Chondrocyte (in vitro differentiated cells): ENCODE measurements at regions not wholly inside any gene's neighbourhood (a gene's known extent, or its start where the extent isn't known, plus 50 kb on each side); places are given as distances from the start of the nearest gene placed in this dataset.

Experiments
- DNase-seq: peaks from one replicate; pipeline ENCODE4 v3.0.0; 2021; ENCODE audit warnings: mixed read lengths, low spot score
- H3K27ac Mint-ChIP-seq: one replicate; pipeline ENCODE4 v1.8.0; 2021; ENCODE audit warnings: mild to moderate bottlenecking, moderate library complexity, mixed read lengths; ENCODE audit not compliant: unreplicated experiment
- H3K27me3 Mint-ChIP-seq: 2 replicates; pipeline ENCODE4 v1.8.0; 2021; ENCODE audit warnings: low read depth, mixed read lengths
- H3K36me3 Mint-ChIP-seq: 2 replicates; pipeline ENCODE4 v1.8.0; 2021; ENCODE audit warnings: low read depth, mixed read lengths
- H3K4me1 Mint-ChIP-seq: 2 replicates; pipeline ENCODE4 v1.8.0; 2021; ENCODE audit warnings: low read depth, mild to moderate bottlenecking, mixed read lengths
- H3K4me3 Mint-ChIP-seq: one replicate; pipeline ENCODE4 v1.8.0; 2021; ENCODE audit warnings: mild to moderate bottlenecking, moderate library complexity, mixed read lengths; ENCODE audit not compliant: unreplicated experiment
- H3K9me3 Mint-ChIP-seq: 2 replicates; pipeline ENCODE4 v1.8.0; 2021; ENCODE audit warnings: low read depth, mixed read lengths
- TF ChIP-seq, protein P1 (sequence below): fragments of 200-600 bp; sonication (generic); IDR thresholded peaks from 2 replicates; pipeline ENCODE4 v1.5.0; 2021; ENCODE audit warnings: antibody characterized with exemption, mild to moderate bottlenecking, moderate library complexity

DNA sequence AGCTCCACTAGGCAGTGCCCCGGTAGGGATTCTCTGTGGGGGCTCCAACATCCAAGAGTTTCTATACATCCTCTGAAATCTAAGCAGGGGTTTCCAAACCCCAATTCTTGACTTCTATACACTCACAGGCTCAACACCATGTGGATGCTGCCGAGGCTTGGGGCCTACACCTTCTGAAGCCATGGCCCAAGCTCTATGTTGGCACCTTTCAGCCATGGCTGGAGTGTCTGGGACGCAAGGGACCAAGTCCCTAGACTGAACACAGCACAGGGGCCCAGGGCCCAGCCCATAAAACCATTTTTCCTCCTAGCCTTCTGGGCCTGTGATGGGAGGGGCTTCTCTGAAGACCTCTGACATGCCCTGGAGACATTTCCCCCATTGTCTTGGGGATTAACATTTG lies 511.8 kb downstream of the TRAM1L1 start:
- DNase-seq: no peak
- Mint-ChIP-seq H3K27me3 (peaks cover 9% of the 10 kb centered on the region), H3K36me3 (no peaks in the 10 kb centered on the region), H3K4me3 (no peak overlapping the region), H3K27ac (no peak overlapping the region), H3K4me1 (no peaks in the 10 kb centered on the region), H3K9me3 (peaks cover 7% of the 10 kb centered on the region)
- TF ChIP-seq, protein P1, sequence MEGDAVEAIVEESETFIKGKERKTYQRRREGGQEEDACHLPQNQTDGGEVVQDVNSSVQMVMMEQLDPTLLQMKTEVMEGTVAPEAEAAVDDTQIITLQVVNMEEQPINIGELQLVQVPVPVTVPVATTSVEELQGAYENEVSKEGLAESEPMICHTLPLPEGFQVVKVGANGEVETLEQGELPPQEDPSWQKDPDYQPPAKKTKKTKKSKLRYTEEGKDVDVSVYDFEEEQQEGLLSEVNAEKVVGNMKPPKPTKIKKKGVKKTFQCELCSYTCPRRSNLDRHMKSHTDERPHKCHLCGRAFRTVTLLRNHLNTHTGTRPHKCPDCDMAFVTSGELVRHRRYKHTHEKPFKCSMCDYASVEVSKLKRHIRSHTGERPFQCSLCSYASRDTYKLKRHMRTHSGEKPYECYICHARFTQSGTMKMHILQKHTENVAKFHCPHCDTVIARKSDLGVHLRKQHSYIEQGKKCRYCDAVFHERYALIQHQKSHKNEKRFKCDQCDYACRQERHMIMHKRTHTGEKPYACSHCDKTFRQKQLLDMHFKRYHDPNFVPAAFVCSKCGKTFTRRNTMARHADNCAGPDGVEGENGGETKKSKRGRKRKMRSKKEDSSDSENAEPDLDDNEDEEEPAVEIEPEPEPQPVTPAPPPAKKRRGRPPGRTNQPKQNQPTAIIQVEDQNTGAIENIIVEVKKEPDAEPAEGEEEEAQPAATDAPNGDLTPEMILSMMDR: no peak

DNA sequence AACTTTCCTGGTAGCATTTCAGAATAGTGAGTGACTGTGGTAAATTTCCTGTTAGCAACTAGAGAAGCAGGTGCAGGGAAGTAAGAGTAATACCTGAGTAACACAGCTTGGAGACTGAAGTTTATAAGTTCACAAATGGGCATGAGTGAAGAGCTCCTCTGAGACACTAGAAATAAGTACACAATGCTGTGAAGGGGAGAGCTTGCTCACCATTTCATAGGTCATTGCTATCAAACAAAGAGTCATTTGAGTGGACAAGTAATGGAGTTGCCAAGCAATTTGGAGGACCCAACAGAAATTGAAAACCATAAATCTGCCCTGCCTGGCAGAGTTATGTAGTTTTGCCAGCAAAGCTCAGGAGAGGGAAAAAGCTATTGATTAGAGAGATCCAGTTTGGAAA lies 523.6 kb downstream of the TRAM1L1 start:
- no peaks in the 10 kb centered on the region for H3K27me3 Mint-ChIP-seq
- no peak overlapping the region for H3K27ac Mint-ChIP-seq
- H3K9me3 Mint-ChIP-seq: peaks cover 28% of the 10 kb centered on the region
- H3K36me3 Mint-ChIP-seq: peaks cover 3% of the 10 kb centered on the region
- DNase-seq: no peak
- no peaks in the 10 kb centered on the region for H3K4me1 Mint-ChIP-seq
- TF ChIP-seq, protein P1: no peak
- no peak overlapping the region for H3K4me3 Mint-ChIP-seq

DNA sequence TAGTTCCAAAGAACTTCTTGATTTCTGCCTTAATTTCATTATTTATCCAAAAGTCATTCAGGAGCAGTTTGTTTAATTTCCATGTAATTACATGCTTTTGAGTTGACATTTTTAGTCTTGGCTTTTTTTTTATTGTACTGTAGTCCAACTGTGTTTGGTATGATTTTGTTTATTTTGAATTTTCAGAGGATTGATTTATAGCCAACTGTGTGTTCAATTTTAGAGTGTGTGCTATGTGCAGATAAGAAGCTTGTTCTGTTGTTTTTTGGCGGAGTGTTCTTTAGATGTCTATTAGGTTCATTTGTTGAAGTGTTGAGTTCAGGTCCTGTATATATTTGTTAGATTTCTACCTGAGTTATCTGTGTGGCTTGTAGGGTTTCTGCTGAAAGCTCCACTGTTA lies 533.6 kb downstream of the TRAM1L1 start:
- DNase-seq: no peak
- TF ChIP-seq, protein P1: no peak
- Mint-ChIP-seq H3K4me1 (no peaks in the 10 kb centered on the region), H3K9me3 (no peaks in the 10 kb centered on the region), H3K27ac (no peak overlapping the region), H3K27me3 (peaks cover 17% of the 10 kb centered on the region), H3K36me3 (no peaks in the 10 kb centered on the region), H3K4me3 (no peak overlapping the region)

DNA sequence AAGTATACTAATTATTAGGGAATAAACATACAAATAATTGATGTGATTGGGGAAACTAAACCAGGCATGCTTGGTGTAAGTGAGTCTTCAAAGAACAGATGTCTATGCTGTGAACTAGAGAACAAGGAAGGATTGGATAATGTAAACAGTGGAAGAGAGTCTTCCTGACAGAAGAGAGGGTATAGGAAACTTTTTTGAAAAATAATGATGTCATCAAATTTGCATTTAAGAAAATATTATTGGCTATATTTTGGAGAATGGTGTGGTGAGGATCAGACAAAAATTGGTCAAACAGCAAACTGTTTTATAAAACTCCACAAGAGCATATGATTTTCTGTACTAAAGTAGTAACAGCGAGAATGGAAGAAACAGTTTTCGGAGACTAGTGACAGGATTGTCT lies 537.7 kb downstream of the TRAM1L1 start:
- Mint-ChIP-seq H3K9me3 (no peaks in the 10 kb centered on the region), H3K27ac (no peak overlapping the region), H3K36me3 (no peaks in the 10 kb centered on the region)

DNA sequence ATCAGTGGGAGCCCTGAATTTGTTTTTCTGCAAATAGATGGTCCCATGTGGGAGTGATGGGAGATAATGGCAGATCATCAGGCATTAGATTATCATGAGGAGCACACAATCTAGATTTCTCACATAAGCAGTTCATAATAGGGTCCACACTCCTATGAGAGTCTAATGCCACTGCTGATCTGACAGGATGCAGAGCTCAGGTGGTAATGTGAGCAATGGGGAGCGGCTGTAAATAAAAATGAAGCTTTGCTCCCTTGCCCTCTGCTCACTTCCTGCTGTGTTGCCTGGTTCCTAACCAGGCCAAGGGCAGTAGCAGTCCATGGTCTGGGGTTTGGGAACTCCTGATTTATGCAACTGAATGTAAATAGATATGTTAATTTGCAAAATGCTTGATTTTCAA lies 538.6 kb downstream of the TRAM1L1 start:
- Mint-ChIP-seq H3K4me3 (no peak overlapping the region), H3K36me3 (no peaks in the 10 kb centered on the region), H3K9me3 (no peaks in the 10 kb centered on the region), H3K4me1 (no peaks in the 10 kb centered on the region), H3K27me3 (peaks cover 11% of the 10 kb centered on the region), H3K27ac (no peak overlapping the region)
- no peak for DNase-seq
- TF ChIP-seq, protein P1: no peak

More for the DNA sequence above, 537.7 kb downstream of the TRAM1L1 start:
- TF ChIP-seq, protein P1: no peak
- peaks cover 16% of the 10 kb centered on the region for H3K27me3 Mint-ChIP-seq
- DNase-seq: no peak
- no peaks in the 10 kb centered on the region for H3K4me1 Mint-ChIP-seq
- H3K4me3 Mint-ChIP-seq: no peak overlapping the region
